Type B pancreatic cell (in vitro differentiated cells): ENCODE measurements at regions not wholly inside any gene's neighbourhood (a gene's known extent, or its start where the extent isn't known, plus 50 kb on each side); places are given as distances from the start of the nearest gene placed in this dataset.

Experiments
- DNase-seq: peaks from one replicate; pipeline ENCODE4 v3.0.0; 2021; ENCODE audit warnings: mixed read lengths; ENCODE audit not compliant: unreplicated experiment; ENCODE audit errors: extremely low spot score
- H3K27ac Mint-ChIP-seq: 2 replicates; pipeline ENCODE4 v1.8.0; 2021; ENCODE audit warnings: mild to moderate bottlenecking, mixed read lengths
- H3K27me3 Mint-ChIP-seq: 2 replicates; pipeline ENCODE4 v1.8.0; 2021; ENCODE audit warnings: mixed read lengths
- H3K36me3 Mint-ChIP-seq: 2 replicates; pipeline ENCODE4 v1.8.0; 2021; ENCODE audit warnings: mixed read lengths
- H3K4me1 Mint-ChIP-seq: one replicate; pipeline ENCODE4 v1.8.0; 2021; ENCODE audit warnings: mixed read lengths; ENCODE audit not compliant: unreplicated experiment
- H3K4me3 Mint-ChIP-seq: 2 replicates; pipeline ENCODE4 v1.8.0; 2021; ENCODE audit warnings: mild to moderate bottlenecking, mixed read lengths
- H3K9me3 Mint-ChIP-seq: 2 replicates; pipeline ENCODE4 v1.8.0; 2021; ENCODE audit warnings: mixed read lengths
- CTCF ChIP-seq: fragments of 200-600 bp; sonication (generic); conservative IDR thresholded peaks from 2 replicates; pipeline ENCODE4 v1.5.0; 2021; ENCODE audit warnings: antibody characterized with exemption, mild to moderate bottlenecking

- TF ChIP-seq CTCF: no peak
- Mint-ChIP-seq H3K27me3 (no peaks in the 10 kb centered on the region), H3K4me3 (no peak overlapping the region), H3K27ac (no peak overlapping the region), H3K4me1 (no peaks in the 10 kb centered on the region), H3K36me3 (no peaks in the 10 kb centered on the region), H3K9me3 (peaks cover 15% of the 10 kb centered on the region)
- DNase-seq: no peak
These were observed 507.5 kb downstream of the TMEM232 start for GRCh38 chr5:110218981-110219380.

GRCh38 chr5:110219769-110220168 is 506.7 kb downstream of the TMEM232 start:
- H3K9me3 Mint-ChIP-seq: peaks cover 15% of the 10 kb centered on the region

GRCh38 chr5:110221036-110221435 is 505.4 kb downstream of the TMEM232 start:
- no peak for DNase-seq
- TF ChIP-seq CTCF: no peak
- Mint-ChIP-seq H3K4me3 (no peak overlapping the region), H3K36me3 (no peaks in the 10 kb centered on the region), H3K4me1 (no peaks in the 10 kb centered on the region), H3K27ac (no peak overlapping the region), H3K27me3 (no peaks in the 10 kb centered on the region), H3K9me3 (peaks cover 15% of the 10 kb centered on the region)

More at GRCh38 chr5:110219769-110220168, 506.7 kb downstream of the TMEM232 start:
- H3K36me3 Mint-ChIP-seq: no peaks in the 10 kb centered on the region
- no peak for DNase-seq
- no peaks in the 10 kb centered on the region for H3K27me3 Mint-ChIP-seq
- no peak overlapping the region for H3K4me3 Mint-ChIP-seq
- no peaks in the 10 kb centered on the region for H3K4me1 Mint-ChIP-seq
- no peak overlapping the region for H3K27ac Mint-ChIP-seq
- TF ChIP-seq CTCF: no peak

GRCh38 chr5:110224050-110224449 is 502.4 kb downstream of the TMEM232 start:
- Mint-ChIP-seq H3K27me3 (no peaks in the 10 kb centered on the region), H3K36me3 (no peaks in the 10 kb centered on the region), H3K4me1 (no peaks in the 10 kb centered on the region), H3K4me3 (no peak overlapping the region), H3K9me3 (peaks cover 12% of the 10 kb centered on the region), H3K27ac (no peak overlapping the region)
- no peak for DNase-seq
- TF ChIP-seq CTCF: no peak

- H3K9me3 Mint-ChIP-seq: peaks cover 19% of the 10 kb centered on the region
- H3K36me3 Mint-ChIP-seq: no peaks in the 10 kb centered on the region
- no peak overlapping the region for H3K4me3 Mint-ChIP-seq
- H3K27me3 Mint-ChIP-seq: no peaks in the 10 kb centered on the region
- TF ChIP-seq CTCF: no peak
- H3K4me1 Mint-ChIP-seq: no peaks in the 10 kb centered on the region
- DNase-seq: no peak
- no peak overlapping the region for H3K27ac Mint-ChIP-seq
These were observed 500.5 kb downstream of the TMEM232 start for GRCh38 chr5:110225949-110226348.

GRCh38 chr5:110239786-110240185 is 486.7 kb downstream of the TMEM232 start:
- peaks cover 5% of the 10 kb centered on the region for H3K9me3 Mint-ChIP-seq
- H3K27ac Mint-ChIP-seq: no peak overlapping the region
- DNase-seq: no peak
- peaks cover 9% of the 10 kb centered on the region for H3K4me1 Mint-ChIP-seq
- no peaks in the 10 kb centered on the region for H3K27me3 Mint-ChIP-seq
- H3K4me3 Mint-ChIP-seq: no peak overlapping the region
- no peaks in the 10 kb centered on the region for H3K36me3 Mint-ChIP-seq
- no peak for TF ChIP-seq CTCF
